ENCODE measurements at regions not wholly inside any gene's neighbourhood (a gene's known extent, or its start where the extent isn't known, plus 50 kb on each side); places are given as distances from the start of the nearest gene placed in this dataset.
"Not testable (repeated sequence)": the region's sequence is repeated elsewhere in the genome, so short reads cannot be mapped to it uniquely, and the experiment has no call there.

DNA sequence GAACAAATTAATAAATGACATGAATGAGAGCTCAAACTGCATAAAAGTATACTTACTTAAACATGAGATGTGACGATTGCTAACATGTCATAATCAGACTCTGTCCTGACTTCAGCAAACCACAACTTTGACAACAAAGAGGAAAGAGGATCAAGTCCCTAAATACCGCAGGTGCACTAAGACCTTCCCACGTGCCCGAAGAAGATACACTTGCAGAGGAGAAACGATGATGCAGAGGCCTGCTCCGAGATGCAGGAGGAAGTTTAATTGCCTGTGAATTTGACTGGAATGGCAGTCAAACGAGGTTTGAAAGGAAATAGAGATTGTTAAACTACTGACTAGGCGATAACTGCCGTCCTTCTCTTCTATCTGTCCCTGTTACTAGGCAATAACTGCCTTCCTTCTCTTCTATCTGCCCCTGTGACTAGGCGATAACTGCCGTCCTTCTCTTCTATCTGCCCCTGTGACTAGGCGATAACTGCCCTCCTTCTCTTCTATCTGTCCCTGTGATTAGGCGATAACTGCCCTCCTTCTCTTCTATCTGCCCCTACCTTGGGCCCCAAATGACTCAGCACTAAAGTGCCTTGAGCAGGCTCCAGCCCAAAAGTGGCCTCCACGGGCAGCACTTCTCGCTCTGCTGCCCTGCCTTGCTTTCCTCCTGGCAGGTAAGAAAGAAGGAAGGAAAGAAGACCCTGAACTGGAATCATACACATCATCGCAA, 2226.0 kb upstream of the DEFB115 start:
- H3K9me3 ChIP-seq (ENCODE audit: control insufficient read depth in 4 of 4, insufficient read depth in 3 of 4, low read length in 3 of 4); H3K27me3 ChIP-seq (ENCODE audit: control insufficient read depth in 3 of 3, insufficient read depth in 3 of 3, low read length in 2 of 3); H3K36me3 ChIP-seq (ENCODE audit: control insufficient read depth in 4 of 4, insufficient read depth in 4 of 4, low read length in 4 of 4); H3K27ac ChIP-seq (ENCODE audit: low read depth in 1 of 2, low read length in 1 of 2); H3K4me3 ChIP-seq; H3K4me1 ChIP-seq (ENCODE audit: control insufficient read depth in 5 of 5, insufficient read depth in 5 of 5, low read length in 5 of 5); ATAC-seq (ENCODE audit: insufficient read depth, low FRiP score); DNase-seq; H3K9ac ChIP-seq (ENCODE audit: insufficient read depth in 1 of 2, low read length in 2 of 2): not testable (repeated sequence)
- WGBS, 2 donors: 79% methylated on average over 14 to 15 of the region's 16 CpGs

DNA sequence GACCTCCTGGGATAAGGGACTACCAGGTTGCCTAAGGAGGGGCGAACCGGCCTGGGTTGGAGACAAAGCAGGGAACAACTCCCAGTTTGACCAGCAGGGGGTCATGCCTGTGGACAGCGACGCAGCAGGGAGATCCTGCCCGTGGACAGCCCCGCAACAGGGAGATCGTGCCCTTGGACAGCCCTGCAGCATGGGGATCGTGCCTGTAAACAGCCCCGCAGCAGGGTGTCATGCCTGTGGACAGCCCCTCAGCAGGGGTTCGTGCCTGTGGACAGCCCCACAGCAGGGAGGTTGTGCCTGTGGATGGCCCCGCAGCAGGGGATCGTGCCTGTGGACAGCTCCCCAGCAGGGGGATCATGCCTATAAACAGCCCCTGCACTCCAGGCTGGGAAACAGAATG, 2213.2 kb upstream of the DEFB115 start:
- H3K4me1 ChIP-seq (ENCODE audit: control insufficient read depth in 5 of 5, insufficient read depth in 5 of 5, low read length in 5 of 5); DNase-seq; H3K36me3 ChIP-seq (ENCODE audit: control insufficient read depth in 4 of 4, insufficient read depth in 4 of 4, low read length in 4 of 4); H3K27ac ChIP-seq (ENCODE audit: low read depth in 1 of 2, low read length in 1 of 2); H3K9me3 ChIP-seq (ENCODE audit: control insufficient read depth in 4 of 4, insufficient read depth in 3 of 4, low read length in 3 of 4); ATAC-seq (ENCODE audit: insufficient read depth, low FRiP score); H3K9ac ChIP-seq (ENCODE audit: insufficient read depth in 1 of 2, low read length in 2 of 2); H3K27me3 ChIP-seq (ENCODE audit: control insufficient read depth in 3 of 3, insufficient read depth in 3 of 3, low read length in 2 of 3); H3K4me3 ChIP-seq: not testable (repeated sequence)
- 74 to 86% methylated on average over 12 of the region's 12 CpGs for WGBS, 2 donors

DNA sequence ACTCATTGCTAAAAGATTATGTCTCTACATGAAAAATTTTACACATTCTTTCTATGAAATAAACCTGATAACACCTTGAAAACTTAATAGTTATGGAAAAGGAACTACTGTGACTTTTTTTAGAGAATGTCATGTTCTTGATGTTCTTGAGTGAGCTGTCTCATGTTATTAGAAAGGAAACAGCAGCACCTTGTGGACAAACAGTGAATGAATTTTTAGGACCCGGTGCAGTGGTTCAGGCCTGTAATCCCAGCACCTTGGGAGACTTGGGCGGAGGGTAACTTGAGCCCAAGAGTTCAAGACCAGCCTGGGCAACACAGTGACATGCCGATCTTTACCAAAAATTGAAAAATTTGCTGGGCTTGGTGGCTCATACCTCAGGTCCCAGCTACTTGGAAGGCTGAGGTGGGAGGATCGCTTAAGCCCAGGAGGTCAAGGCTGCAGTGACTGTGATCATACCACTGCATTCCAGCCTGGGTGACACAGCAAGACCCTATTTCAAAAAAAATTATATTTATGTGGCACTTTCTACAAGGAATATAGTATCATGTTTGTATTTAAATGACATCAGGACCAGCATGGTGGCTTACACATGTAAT, 2207.4 kb upstream of the DEFB115 start:
- not testable (repeated sequence) for H3K9ac ChIP-seq (ENCODE audit: insufficient read depth in 1 of 2, low read length in 2 of 2); H3K36me3 ChIP-seq (ENCODE audit: control insufficient read depth in 4 of 4, insufficient read depth in 4 of 4, low read length in 4 of 4); H3K9me3 ChIP-seq (ENCODE audit: control insufficient read depth in 4 of 4, insufficient read depth in 3 of 4, low read length in 3 of 4); H3K27me3 ChIP-seq (ENCODE audit: control insufficient read depth in 3 of 3, insufficient read depth in 3 of 3, low read length in 2 of 3); H3K27ac ChIP-seq (ENCODE audit: low read depth in 1 of 2, low read length in 1 of 2); H3K4me3 ChIP-seq; H3K4me1 ChIP-seq (ENCODE audit: control insufficient read depth in 5 of 5, insufficient read depth in 5 of 5, low read length in 5 of 5); ATAC-seq (ENCODE audit: insufficient read depth, low FRiP score); DNase-seq
- WGBS, 2 donors: 62 to 67% methylated on average over 4 of the region's 4 CpGs

DNA sequence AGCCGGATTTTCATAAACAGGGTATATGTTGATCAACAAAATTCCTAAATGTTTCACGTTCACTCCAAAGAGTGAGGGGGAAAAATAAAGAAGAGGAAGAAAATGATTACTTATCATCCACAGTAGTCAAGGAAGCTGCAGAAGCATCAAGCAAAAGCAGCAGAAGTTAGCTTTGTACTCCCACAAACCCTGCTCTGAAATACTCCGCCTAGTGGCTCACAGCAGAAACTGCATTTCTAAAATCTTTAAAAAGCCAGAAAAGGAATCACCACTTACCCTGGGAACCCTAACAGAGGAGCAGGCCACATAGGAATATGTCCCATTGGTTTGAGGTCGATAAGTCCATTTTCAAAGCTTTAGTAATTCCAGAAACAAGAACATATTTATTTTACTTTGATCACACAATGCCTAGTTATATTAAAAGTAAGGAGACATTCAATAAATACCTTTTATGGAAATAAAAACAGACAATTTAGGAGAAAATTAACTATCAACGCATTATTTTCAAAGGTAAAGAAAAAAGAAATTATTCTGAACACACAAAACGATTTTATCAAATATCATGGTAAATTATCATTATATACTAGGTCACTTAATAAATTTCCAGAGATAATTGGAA, 2199.5 kb upstream of the DEFB115 start:
- H3K27ac ChIP-seq (ENCODE audit: low read depth in 1 of 2, low read length in 1 of 2); H3K4me1 ChIP-seq (ENCODE audit: control insufficient read depth in 5 of 5, insufficient read depth in 5 of 5, low read length in 5 of 5): not testable (repeated sequence)
- 30 to 32% methylated on average over 6 of the region's 6 CpGs for WGBS, 2 donors

DNA sequence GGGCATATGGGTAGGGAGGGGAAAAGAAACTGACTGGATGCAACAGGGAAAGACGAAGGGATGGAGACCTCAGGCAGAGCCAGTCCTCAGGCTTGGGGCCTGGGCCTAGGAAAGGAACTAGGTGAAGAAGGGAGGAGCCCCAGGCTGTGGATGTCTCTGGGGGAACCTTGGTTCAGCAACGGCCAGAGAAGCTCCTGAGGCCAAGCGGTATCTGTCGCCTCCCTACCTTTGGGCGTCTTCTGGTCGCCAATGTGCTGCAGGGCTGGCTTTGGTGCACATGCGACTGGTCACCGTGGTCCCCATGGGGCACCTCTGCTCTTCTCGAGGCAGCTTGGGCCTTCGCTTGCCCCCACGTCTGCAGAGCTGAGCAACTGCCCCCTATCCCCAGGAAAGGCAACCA, 2195.0 kb upstream of the DEFB115 start:
- DNase-seq; H3K27ac ChIP-seq (ENCODE audit: low read depth in 1 of 2, low read length in 1 of 2); H3K4me1 ChIP-seq (ENCODE audit: control insufficient read depth in 5 of 5, insufficient read depth in 5 of 5, low read length in 5 of 5); H3K4me3 ChIP-seq; H3K36me3 ChIP-seq (ENCODE audit: control insufficient read depth in 4 of 4, insufficient read depth in 4 of 4, low read length in 4 of 4); ATAC-seq (ENCODE audit: insufficient read depth, low FRiP score); H3K27me3 ChIP-seq (ENCODE audit: control insufficient read depth in 3 of 3, insufficient read depth in 3 of 3, low read length in 2 of 3); H3K9ac ChIP-seq (ENCODE audit: insufficient read depth in 1 of 2, low read length in 2 of 2): not testable (repeated sequence)
- H3K9me3 ChIP-seq (ENCODE audit: control insufficient read depth in 4 of 4, insufficient read depth in 3 of 4, low read length in 3 of 4): peaks cover 0 to 14% (median 8%) of the 10 kb centered on the region in 4 donors
- 74 to 84% methylated on average over 11 of the region's 11 CpGs for WGBS, 2 donors

More for the DNA sequence above, 2199.5 kb upstream of the DEFB115 start:
- not testable (repeated sequence) for H3K4me3 ChIP-seq; H3K9ac ChIP-seq (ENCODE audit: insufficient read depth in 1 of 2, low read length in 2 of 2); DNase-seq; H3K27me3 ChIP-seq (ENCODE audit: control insufficient read depth in 3 of 3, insufficient read depth in 3 of 3, low read length in 2 of 3); H3K36me3 ChIP-seq (ENCODE audit: control insufficient read depth in 4 of 4, insufficient read depth in 4 of 4, low read length in 4 of 4); H3K9me3 ChIP-seq (ENCODE audit: control insufficient read depth in 4 of 4, insufficient read depth in 3 of 4, low read length in 3 of 4); ATAC-seq (ENCODE audit: insufficient read depth, low FRiP score)

DNA sequence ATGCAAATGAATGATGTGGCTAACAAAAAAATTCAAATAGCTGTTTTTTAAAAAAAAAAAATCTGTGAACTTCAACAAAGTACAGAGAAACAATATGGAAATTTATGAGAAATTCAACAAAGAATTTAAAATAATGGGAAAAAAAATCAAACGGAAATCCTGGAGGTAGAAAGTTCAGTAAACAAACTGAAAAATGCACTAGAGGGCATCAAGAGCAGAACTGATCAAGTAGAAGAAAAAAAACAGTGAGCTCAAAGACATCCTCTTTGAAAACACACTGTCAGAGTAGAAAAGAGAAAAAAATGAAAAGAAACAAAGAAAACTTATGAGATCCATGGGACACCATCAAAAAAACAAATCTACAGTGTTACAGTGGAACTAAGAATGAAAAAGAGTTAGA, 2191.1 kb upstream of the DEFB115 start:
- H3K9me3 ChIP-seq (ENCODE audit: control insufficient read depth in 4 of 4, insufficient read depth in 3 of 4, low read length in 3 of 4): peaks cover 0 to 14% (median 8%) of the 10 kb centered on the region in 4 donors
- not testable (repeated sequence) for DNase-seq; H3K4me1 ChIP-seq (ENCODE audit: control insufficient read depth in 5 of 5, insufficient read depth in 5 of 5, low read length in 5 of 5); H3K36me3 ChIP-seq (ENCODE audit: control insufficient read depth in 4 of 4, insufficient read depth in 4 of 4, low read length in 4 of 4); ATAC-seq (ENCODE audit: insufficient read depth, low FRiP score); H3K4me3 ChIP-seq; H3K9ac ChIP-seq (ENCODE audit: insufficient read depth in 1 of 2, low read length in 2 of 2); H3K27me3 ChIP-seq (ENCODE audit: control insufficient read depth in 3 of 3, insufficient read depth in 3 of 3, low read length in 2 of 3); H3K27ac ChIP-seq (ENCODE audit: low read depth in 1 of 2, low read length in 1 of 2)
- 32 to 51% methylated on average over 1 of the region's 1 CpG for WGBS, 2 donors

DNA sequence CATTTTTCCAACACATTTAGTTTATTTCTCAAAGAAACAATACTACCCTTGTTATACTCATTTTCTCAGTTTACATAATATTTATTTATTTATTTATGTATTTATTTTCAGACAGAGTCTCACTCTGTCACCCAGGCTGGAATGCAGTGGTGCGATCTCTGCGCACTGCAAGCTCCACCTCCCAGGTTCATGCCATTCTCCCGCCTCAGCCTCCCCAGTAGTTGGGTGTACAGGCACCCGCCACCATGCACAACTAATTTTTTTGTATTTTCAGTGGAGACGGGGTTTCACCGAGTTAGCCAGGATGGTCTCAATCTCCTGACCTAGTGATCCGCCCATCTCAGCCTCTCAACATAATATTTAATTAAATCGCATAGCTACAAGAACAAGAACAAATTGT, 2183.8 kb upstream of the DEFB115 start:
- H3K27me3 ChIP-seq (ENCODE audit: control insufficient read depth in 3 of 3, insufficient read depth in 3 of 3, low read length in 2 of 3); H3K4me3 ChIP-seq; H3K36me3 ChIP-seq (ENCODE audit: control insufficient read depth in 4 of 4, insufficient read depth in 4 of 4, low read length in 4 of 4); H3K4me1 ChIP-seq (ENCODE audit: control insufficient read depth in 5 of 5, insufficient read depth in 5 of 5, low read length in 5 of 5); H3K9me3 ChIP-seq (ENCODE audit: control insufficient read depth in 4 of 4, insufficient read depth in 3 of 4, low read length in 3 of 4); H3K27ac ChIP-seq (ENCODE audit: low read depth in 1 of 2, low read length in 1 of 2); ATAC-seq (ENCODE audit: insufficient read depth, low FRiP score); H3K9ac ChIP-seq (ENCODE audit: insufficient read depth in 1 of 2, low read length in 2 of 2); DNase-seq: not testable (repeated sequence)
- 75 to 78% methylated on average over 8 of the region's 8 CpGs for WGBS, 2 donors

Data from lung (tissue), 9 donors.